HCT116 (cell line): ENCODE measurements at regions not wholly inside any gene's neighbourhood (a gene's known extent, or its start where the extent isn't known, plus 50 kb on each side); places are given as distances from the start of the nearest gene placed in this dataset.

Experiments used
- ATAC-seq: fragments of 200-7000 bp; cut with Tn5 transposase; 2 replicates; pipeline ENCODE4 v1.9.1; 2020; ENCODE audit warnings: mild to moderate bottlenecking, moderate library complexity
- BruUV-seq: library from RNA; stranded (reverse); fragments of 400-500 nt; replicated peaks from 2 replicates; lab custom pipeline; 2021; lab: Mats Ljungman, UMichigan
- CTCF ChIA-PET: fragments of 300-600 bp; sonication (Branson Sonifier 250); formaldehyde crosslinking; loops from one replicate; lab custom pipeline; 2021; ENCODE audit warnings: antibody characterized with exemption; lab: Charles Lee
- POLR2A ChIA-PET: fragments of 300-600, 350-600 bp; sonication (Branson Sonifier 250); formaldehyde crosslinking; loops from one replicate; lab custom pipeline; 2021; ENCODE audit warnings: antibody characterized with exemption; lab: Charles Lee
- RAD21 ChIA-PET, 2 experiments: fragments of 300-600 bp; sonication (Branson Sonifier 250); formaldehyde crosslinking; loops; one replicate each; lab custom pipeline; 2023; ENCODE audit warnings: low total read pairs in 2 of 2; ENCODE audit not compliant: uncharacterized antibody in 2 of 2, unreplicated experiment in 2 of 2, low non-redundant PET in 1 of 2; lab: Charles Lee
- DNase-seq: peaks from one replicate; pipeline ENCODE4 v3.0.0-alpha.2; 2010; ENCODE audit warnings: low read depth, low spot score
- H2AFZ ChIP-seq: fragments of 200-600 bp; shearing (Covaris generic), sonication (generic); 2 replicates; pipeline ENCODE4 v1.6.1; 2017; ENCODE audit warnings: low read depth, mixed run types, mixed read lengths, antibody characterized with exemption, low read length; ENCODE audit not compliant: poor library complexity, severe bottlenecking
- H3K27ac ChIP-seq: 2 replicates; pipeline ENCODE4 v1.5.1; 2012; ENCODE audit warnings: low read depth, low read length
- H3K27me3 ChIP-seq: fragments of 200-600 bp; sonication (generic); 2 replicates; pipeline ENCODE4 v1.6.1; 2016; ENCODE audit warnings: mixed run types, low read length, mixed read lengths; ENCODE audit not compliant: insufficient read depth
- H3K36me3 ChIP-seq, 2 experiments: fragments of 200-500 bp in 1 of 2; fragments of 200-600 bp in 1 of 2; sonication (Bioruptor generic) in 1 of 2; sonication (generic) in 1 of 2; 2 replicates each; pipeline versions ENCODE4 v1.5.1 to v1.6.1; 2014 to 2016; ENCODE audit warnings: low read length in 2 of 2, inconsistent platforms in 1 of 2, mixed read lengths in 1 of 2, mixed run types in 1 of 2; ENCODE audit not compliant: insufficient read depth in 2 of 2, control insufficient read depth in 1 of 2
- H3K4me1 ChIP-seq, 2 experiments: fragments of 200-600 bp in 1 of 2; sonication (generic) in 1 of 2; 2 replicates each; pipeline versions ENCODE4 v1.5.1 to v1.6.1; 2012 to 2017; ENCODE audit warnings: low read length in 2 of 2, inconsistent platforms in 1 of 2, mild to moderate bottlenecking in 1 of 2, mixed read lengths in 1 of 2, mixed run types in 1 of 2, moderate library complexity in 1 of 2; ENCODE audit not compliant: insufficient read depth in 2 of 2, control insufficient read depth in 1 of 2
- H3K4me2 ChIP-seq: fragments of 200-600 bp; sonication (generic); 2 replicates; pipeline ENCODE4 v1.6.1; 2017; ENCODE audit warnings: mixed run types, low read length, mixed read lengths
- H3K4me3 ChIP-seq, 2 experiments: fragments of 200-600 bp in 1 of 2; sonication (generic) in 1 of 2; replicated peaks in 1 of 2; 2 replicates each; pipeline ENCODE4 v1.5.1; 2011 to 2016; ENCODE audit warnings: low read length in 2 of 2, control low read depth in 1 of 2, low read depth in 1 of 2, mild to moderate bottlenecking in 1 of 2, mixed read lengths in 1 of 2, mixed run types in 1 of 2
- H3K79me2 ChIP-seq: fragments of 200-600 bp; sonication (generic); 2 replicates; pipeline ENCODE4 v1.6.1; 2017; ENCODE audit warnings: mild to moderate bottlenecking, mixed run types, low read length, moderate library complexity, mixed read lengths; ENCODE audit not compliant: insufficient read depth
- H3K9ac ChIP-seq: fragments of 200-600 bp; sonication (generic); 2 replicates; pipeline ENCODE4 v1.6.1; 2016; ENCODE audit warnings: low read length, mixed read lengths
- H3K9me2 ChIP-seq: fragments of 200-600 bp; sonication (generic), shearing (Covaris generic); 2 replicates; pipeline ENCODE4 v1.6.1; 2017; ENCODE audit warnings: mixed run types, mild to moderate bottlenecking, moderate library complexity; ENCODE audit not compliant: insufficient read depth
- H3K9me3 ChIP-seq, 2 experiments: fragments of 200-500 bp in 1 of 2; fragments of 200-600 bp in 1 of 2; sonication (Bioruptor generic) in 1 of 2; sonication (generic) in 1 of 2; 2 replicates each; pipeline ENCODE4 v1.6.1; 2014 to 2017; ENCODE audit warnings: low read length in 2 of 2, mixed read lengths in 2 of 2, inconsistent platforms in 1 of 2, low read depth in 1 of 2, mild to moderate bottlenecking in 1 of 2, mixed run types in 1 of 2, moderate library complexity in 1 of 2; ENCODE audit not compliant: control insufficient read depth in 1 of 2, insufficient read depth in 1 of 2
- H4K20me1 ChIP-seq: fragments of 200-600 bp; sonication (generic), shearing (Covaris generic); 2 replicates; pipeline ENCODE4 v1.6.1; 2017; ENCODE audit warnings: mixed run types, mild to moderate bottlenecking, moderate library complexity; ENCODE audit not compliant: insufficient read depth
- CEBPB ChIP-seq: IDR thresholded peaks from 2 replicates; pipeline ENCODE4 v1.6.1; 2012; ENCODE audit warnings: low read depth
- EGR1 ChIP-seq: IDR thresholded peaks from 2 replicates; pipeline ENCODE4 v1.6.1; 2012; ENCODE audit warnings: low read depth
- EZH2phosphoT487 ChIP-seq: fragments of 200-600 bp; IDR thresholded peaks from 2 replicates; pipeline ENCODE4 v1.6.1; 2018; ENCODE audit warnings: antibody characterized with exemption, borderline replicate concordance
- POLR2AphosphoS5 ChIP-seq: IDR thresholded peaks from 2 replicates; pipeline ENCODE4 v1.6.1; 2011; ENCODE audit warnings: mild to moderate bottlenecking, low read depth, low read length, moderate library complexity
- REST ChIP-seq: IDR thresholded peaks from 2 replicates; pipeline ENCODE4 v1.6.1; 2012; ENCODE audit warnings: low read depth
- ZFX ChIP-seq: fragments of 450-650 bp; IDR thresholded peaks from 2 replicates; pipeline ENCODE4 v1.6.1; 2017
- intact Hi-C: fragments of 100-400 bp; cut with micrococcal nuclease; formaldehyde crosslinking; loops from 2 replicates; pipeline ENCODE4 v1.10.0; 2022
- TF ChIP-seq, protein P1 (sequence below), 3 experiments: fragments of 200-600 bp in 1 of 3; sonication (generic) in 1 of 3; IDR thresholded peaks in 2 of 3; conservative IDR thresholded peaks in 1 of 3; 2 replicates each; pipeline ENCODE4 v1.5.1; 2012 to 2017; ENCODE audit warnings: low read depth in 2 of 3, low read length in 2 of 3, antibody characterized with exemption in 1 of 3, borderline replicate concordance in 1 of 3, control low read depth in 1 of 3, mild to moderate bottlenecking in 1 of 3, mixed read lengths in 1 of 3, mixed run types in 1 of 3, moderate library complexity in 1 of 3; ENCODE audit not compliant: insufficient read depth in 1 of 3
- TF ChIP-seq, protein P2 (sequence below): IDR thresholded peaks from 2 replicates; pipeline ENCODE4 v1.6.1; 2012

- ChIA-PET RAD21 (no interaction called here), CTCF (no interaction called here), POLR2A (no interaction called here)
- H3K9me2 ChIP-seq: no peaks in the 10 kb centered on the region
- TF ChIP-seq POLR2AphosphoS5: no peak
- TF ChIP-seq, protein P1, sequence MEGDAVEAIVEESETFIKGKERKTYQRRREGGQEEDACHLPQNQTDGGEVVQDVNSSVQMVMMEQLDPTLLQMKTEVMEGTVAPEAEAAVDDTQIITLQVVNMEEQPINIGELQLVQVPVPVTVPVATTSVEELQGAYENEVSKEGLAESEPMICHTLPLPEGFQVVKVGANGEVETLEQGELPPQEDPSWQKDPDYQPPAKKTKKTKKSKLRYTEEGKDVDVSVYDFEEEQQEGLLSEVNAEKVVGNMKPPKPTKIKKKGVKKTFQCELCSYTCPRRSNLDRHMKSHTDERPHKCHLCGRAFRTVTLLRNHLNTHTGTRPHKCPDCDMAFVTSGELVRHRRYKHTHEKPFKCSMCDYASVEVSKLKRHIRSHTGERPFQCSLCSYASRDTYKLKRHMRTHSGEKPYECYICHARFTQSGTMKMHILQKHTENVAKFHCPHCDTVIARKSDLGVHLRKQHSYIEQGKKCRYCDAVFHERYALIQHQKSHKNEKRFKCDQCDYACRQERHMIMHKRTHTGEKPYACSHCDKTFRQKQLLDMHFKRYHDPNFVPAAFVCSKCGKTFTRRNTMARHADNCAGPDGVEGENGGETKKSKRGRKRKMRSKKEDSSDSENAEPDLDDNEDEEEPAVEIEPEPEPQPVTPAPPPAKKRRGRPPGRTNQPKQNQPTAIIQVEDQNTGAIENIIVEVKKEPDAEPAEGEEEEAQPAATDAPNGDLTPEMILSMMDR (IDR thresholded peaks at IDR 0.05 in 2 of 3, conservative IDR thresholded peaks at IDR 0.05 in 1 of 3; ENCODE audit: borderline replicate concordance in 1 of 3, insufficient read depth in 1 of 3, low read depth in 2 of 3, low read length in 2 of 3): no peak
- TF ChIP-seq REST: no peak
- no peak for TF ChIP-seq EGR1
- TF ChIP-seq CEBPB: no peak
- no peak for TF ChIP-seq ZFX
- TF ChIP-seq, protein P2, sequence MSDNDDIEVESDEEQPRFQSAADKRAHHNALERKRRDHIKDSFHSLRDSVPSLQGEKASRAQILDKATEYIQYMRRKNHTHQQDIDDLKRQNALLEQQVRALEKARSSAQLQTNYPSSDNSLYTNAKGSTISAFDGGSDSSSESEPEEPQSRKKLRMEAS: no peak
- no peak for TF ChIP-seq EZH2phosphoT487
- H3K9me3 ChIP-seq: peaks cover 5 to 18% of the 10 kb centered on the region in 2 experiments; a peak in 2 of 4 replicates
- H3K79me2 ChIP-seq: no peaks in the 10 kb centered on the region
- no peak overlapping the region for H3K4me3 ChIP-seq
- H3K27ac ChIP-seq: no peak overlapping the region
- H3K4me2 ChIP-seq: no peak overlapping the region
- no peak overlapping the region for H2AFZ ChIP-seq
- no peak for ATAC-seq
- intact Hi-C loops: no loop called here
- H4K20me1 ChIP-seq: no peaks in the 10 kb centered on the region
- DNase-seq: no peak
- no TSS peak for BruUV-seq
- no peaks in the 10 kb centered on the region for H3K4me1 ChIP-seq
- no peaks in the 10 kb centered on the region for H3K36me3 ChIP-seq
- no peak overlapping the region for H3K9ac ChIP-seq
- no peaks in the 10 kb centered on the region for H3K27me3 ChIP-seq
Measured at GRCh38 chr11:91156041-91156440, 933.2 kb upstream of the CHORDC1 start.
